ENCODE measurements at regions not wholly inside any gene's neighbourhood (a gene's known extent, or its start where the extent isn't known, plus 50 kb on each side); places are given as distances from the start of the nearest gene placed in this dataset.
A peak's percentile ranks its signal among the peaks of the same experiment; 100 is the strongest.

DNA sequence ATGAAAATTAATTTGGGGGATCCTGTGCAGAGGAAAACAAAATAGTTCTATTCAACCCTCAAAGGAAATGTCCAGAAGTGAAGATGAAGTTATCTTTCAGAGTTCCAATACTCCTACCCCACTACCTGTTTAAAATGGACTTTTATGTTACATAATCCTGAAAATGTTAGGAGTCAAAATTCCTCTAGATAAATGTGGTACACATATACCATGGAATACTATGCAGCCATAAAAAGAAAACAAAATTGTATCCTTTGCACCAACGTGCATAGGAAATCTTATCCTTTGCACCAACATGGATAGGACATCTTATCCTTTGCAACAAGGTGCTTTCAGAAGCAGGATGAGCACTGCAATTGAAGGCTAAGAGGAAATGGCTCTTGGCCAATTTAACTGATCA, 245.2 kb downstream of the LTN1 start:
- no peak overlapping the region for H3K4me3 ChIP-seq
- intact Hi-C loops (cut with DNase I), result loop anchor here in 9 of 10 donors (5.0 to 10.0 kb wide), 16 partner anchors 45 to 1900 kb away; partner anchors contain the start of gene ADAMTS1 (in 5 of the 9)
- TF ChIP-seq, protein P1, sequence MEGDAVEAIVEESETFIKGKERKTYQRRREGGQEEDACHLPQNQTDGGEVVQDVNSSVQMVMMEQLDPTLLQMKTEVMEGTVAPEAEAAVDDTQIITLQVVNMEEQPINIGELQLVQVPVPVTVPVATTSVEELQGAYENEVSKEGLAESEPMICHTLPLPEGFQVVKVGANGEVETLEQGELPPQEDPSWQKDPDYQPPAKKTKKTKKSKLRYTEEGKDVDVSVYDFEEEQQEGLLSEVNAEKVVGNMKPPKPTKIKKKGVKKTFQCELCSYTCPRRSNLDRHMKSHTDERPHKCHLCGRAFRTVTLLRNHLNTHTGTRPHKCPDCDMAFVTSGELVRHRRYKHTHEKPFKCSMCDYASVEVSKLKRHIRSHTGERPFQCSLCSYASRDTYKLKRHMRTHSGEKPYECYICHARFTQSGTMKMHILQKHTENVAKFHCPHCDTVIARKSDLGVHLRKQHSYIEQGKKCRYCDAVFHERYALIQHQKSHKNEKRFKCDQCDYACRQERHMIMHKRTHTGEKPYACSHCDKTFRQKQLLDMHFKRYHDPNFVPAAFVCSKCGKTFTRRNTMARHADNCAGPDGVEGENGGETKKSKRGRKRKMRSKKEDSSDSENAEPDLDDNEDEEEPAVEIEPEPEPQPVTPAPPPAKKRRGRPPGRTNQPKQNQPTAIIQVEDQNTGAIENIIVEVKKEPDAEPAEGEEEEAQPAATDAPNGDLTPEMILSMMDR (IDR thresholded peaks at IDR 0.05), result no peak
- no peak for ATAC-seq
- H3K36me3 ChIP-seq, result no peaks in the 10 kb centered on the region
- H3K27ac ChIP-seq, result peak overlapping the region in 1 of 10 donors; percentile 2
- DNase-seq, result no peak
- WGBS, 2 donors, result 69 to 71% methylated on average over 1 of the region's 1 CpG
- H3K9me3 ChIP-seq, result peaks cover 0 to 3% (median 0%) of the 10 kb centered on the region in 11 donors
- H3K27me3 ChIP-seq, result no peaks in the 10 kb centered on the region
- H3K4me1 ChIP-seq, result peaks cover 0 to 32% (median 13%) of the 10 kb centered on the region in 9 donors

GRCh38 chr21:28746166-28746565, 246.5 kb downstream of the LTN1 start:
- Histone ChIP-seq H3K9me3 (peaks cover 0 to 3% (median 0%) of the 10 kb centered on the region in 11 donors), H3K4me1 (peaks cover 0 to 32% (median 13%) of the 10 kb centered on the region in 9 donors), H3K4me3 (no peak overlapping the region), H3K27me3 (no peaks in the 10 kb centered on the region), H3K27ac (no peak overlapping the region), H3K36me3 (no peaks in the 10 kb centered on the region)
- intact Hi-C loops (cut with DNase I), result loop anchor here in 9 of 10 donors (5.0 to 10.0 kb wide), 16 partner anchors 46 to 1899 kb away; partner anchors contain the start of gene ADAMTS1 (in 5 of the 9)
- DNase-seq (no peak), ATAC-seq (no peak)
- TF ChIP-seq, protein P1 (IDR thresholded peaks at IDR 0.05), result no peak
- WGBS, 2 donors, result 47 to 59% methylated on average over 4 of the region's 4 CpGs

GRCh38 chr21:28745131-28746016, 247.3 kb downstream of the LTN1 start:
- WGBS, 2 donors, result 4% methylated on average over 16 of the region's 16 CpGs
- intact Hi-C loops (cut with DNase I), result loop anchor here in 9 of 10 donors (1.0 to 10.0 kb wide), 24 partner anchors 47 to 1898 kb away; partner anchors contain the start of gene ADAMTS1 (in 5 of the 9)
- no peaks in the 10 kb centered on the region for H3K27me3 ChIP-seq

GRCh38 chr21:28743723-28744122, 249.0 kb downstream of the LTN1 start:
- ATAC-seq (no peak), DNase-seq (no peak)
- intact Hi-C loops (cut with DNase I), result loop anchor here in 9 of 10 donors (2.0 to 10.0 kb wide), 21 partner anchors 106 to 1896 kb away; partner anchors contain the start of gene ADAMTS1 (in 1 of the 9)
- 50 to 51% methylated on average over 1 of the region's 1 CpG for WGBS, 2 donors
- no peaks in the 10 kb centered on the region for H3K27me3 ChIP-seq
- H3K4me1 ChIP-seq, result peaks cover 0 to 26% (median 15%) of the 10 kb centered on the region in 9 donors
- TF ChIP-seq, protein P1 (IDR thresholded peaks at IDR 0.05), result no peak
- no peak overlapping the region for H3K4me3 ChIP-seq
- H3K9me3 ChIP-seq, result peaks cover 0 to 3% (median 0%) of the 10 kb centered on the region in 11 donors
- no peaks in the 10 kb centered on the region for H3K36me3 ChIP-seq
- peak overlapping the region in 1 of 10 donors; percentile 87 for H3K27ac ChIP-seq

More at GRCh38 chr21:28745131-28746016, 247.3 kb downstream of the LTN1 start:
- Histone ChIP-seq H3K4me1 (peaks cover 0 to 32% (median 13%) of the 10 kb centered on the region in 9 donors), H3K4me3 (peak overlapping the region in 9 of 10 donors; percentile 18 to 59 (median 54)), H3K9me3 (peaks cover 0 to 3% (median 0%) of the 10 kb centered on the region in 11 donors), H3K36me3 (no peaks in the 10 kb centered on the region), H3K27ac (peak overlapping the region; percentile 18 to 93 (median 84))
- ATAC-seq (peak; percentile 83 to 96 (median 91)), DNase-seq (peak; percentile 47 to 81)
- TF ChIP-seq, protein P1 (IDR thresholded peaks at IDR 0.05), result peak; percentile 89 to 96 (median 94)

Data from heart right ventricle (tissue), 16 donors.